Uterus (tissue), 2 donors: ENCODE measurements at regions not wholly inside any gene's neighbourhood (a gene's known extent, or its start where the extent isn't known, plus 50 kb on each side); places are given as distances from the start of the nearest gene placed in this dataset.

Experiments used
- CTCF ChIP-seq, 4 experiments: fragments of 200-600 bp in 2 of 4; fragments of 450-650 bp in 2 of 4; sonication (generic) in 2 of 4; IDR thresholded peaks; one replicate each; pipeline ENCODE4 v1.5.1; 2016 to 2019; ENCODE audit warnings: antibody characterized with exemption in 4 of 4, mild to moderate bottlenecking in 2 of 4, moderate library complexity in 1 of 4
- POLR2A ChIP-seq, 2 donors: fragments of 450-650 bp; IDR thresholded peaks; one replicate each; pipeline ENCODE4 v1.6.1; 2016; ENCODE audit warnings: antibody characterized with exemption in 2 of 2, mild to moderate bottlenecking in 1 of 2, moderate library complexity in 1 of 2

GRCh38 chr2:234331566-234331965, 165.3 kb downstream of the ARL4C start:
- TF ChIP-seq CTCF (IDR thresholded peaks at IDR 0.05) (no peak), POLR2A (IDR thresholded peaks at IDR 0.05) (no peak)
